ENCODE measurements at regions not wholly inside any gene's neighbourhood (a gene's known extent, or its start where the extent isn't known, plus 50 kb on each side); places are given as distances from the start of the nearest gene placed in this dataset.

- Histone ChIP-seq H3K27me3 (ENCODE audit: control insufficient read depth in 1 of 2, insufficient read depth in 2 of 2, low read length in 2 of 2) (no peaks in the 10 kb centered on the region), H3K4me3 (replicated peaks in 1 of 3; ENCODE audit: insufficient read depth in 1 of 3, low read depth in 2 of 3, low read length in 3 of 3) (no peak overlapping the region), H3K36me3 (replicated peaks in 1 of 2; ENCODE audit: control insufficient read depth in 1 of 2, insufficient read depth in 2 of 2, low read length in 2 of 2) (no peaks in the 10 kb centered on the region), H3K79me2 (ENCODE audit: insufficient read depth, low read length) (no peaks in the 10 kb centered on the region), H3K9ac (ENCODE audit: insufficient read depth, low read depth, low read length) (no peak overlapping the region), H4K20me1 (ENCODE audit: insufficient read depth, low read length) (no peaks in the 10 kb centered on the region), H3K4me1 (ENCODE audit: insufficient read depth, low read length) (no peaks in the 10 kb centered on the region), H3K27ac (ENCODE audit: extremely low read length, insufficient read depth, low read length) (no peak overlapping the region), H3K4me2 (ENCODE audit: low read depth, low read length) (no peak overlapping the region), H3K9me3 (ENCODE audit: low read length) (no peaks in the 10 kb centered on the region), H2AFZ (ENCODE audit: low read length) (no peak overlapping the region)
- ChIA-PET CTCF (ENCODE audit: low intra/inter-chr PET ratio, low total read pairs) (no interaction called here), POLR2A (no interaction called here)
- intact Hi-C loops (cut with micrococcal nuclease; ENCODE audit: unreplicated experiment) (no loop called here), in situ Hi-C loops (cut with HindIII; ENCODE audit: extremely low pct_ligation_motif_present, low pct_unique_long_range_greater_than_20kb) (no loop called here)
- FAIRE-seq (no peak), DNase-seq (ENCODE audit: low spot score) (no peak), ATAC-seq (no peak)
- TF ChIP-seq ZNF567 (CRISPR knock-in tag; IDR thresholded peaks at IDR 0.05; ENCODE audit: borderline replicate concordance) (no peak), GLMP (CRISPR knock-in tag; IDR thresholded peaks at IDR 0.05; ENCODE audit: borderline replicate concordance) (no peak)
- BruUV-seq (replicated peaks): no TSS peak
- WGBS (ENCODE audit: low lambda C conversion rate): 0% methylated on average over 2 of the region's 2 CpGs
These were observed 295.5 kb downstream of the BRINP2 start for GRCh38 chr1:177466286-177466685.

DNA sequence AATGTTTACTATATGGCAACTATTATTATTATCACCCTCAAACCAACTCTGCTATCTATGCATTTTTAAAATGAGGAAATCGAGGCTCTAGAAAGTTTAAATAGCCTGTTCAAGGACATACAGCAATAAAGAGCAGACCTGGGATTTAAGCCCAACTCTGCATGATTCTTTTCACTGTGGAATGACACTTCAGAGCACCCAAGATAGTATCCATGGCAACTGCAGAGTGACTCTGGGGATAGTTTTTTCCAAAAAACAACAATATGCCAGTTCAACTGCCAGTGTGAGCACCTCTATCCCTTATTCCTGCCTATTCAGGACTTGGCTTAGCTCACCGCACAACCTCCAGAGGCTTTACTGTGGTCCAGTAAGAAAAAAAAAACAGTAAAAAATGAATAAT lies 293.9 kb downstream of the BRINP2 start:
- TF ChIP-seq ZNF230 (CRISPR knock-in tag; IDR thresholded peaks at IDR 0.05) (no peak), MTF2 (CRISPR knock-in tag; IDR thresholded peaks at IDR 0.05; ENCODE audit: borderline replicate concordance) (no peak), NFKBIZ (CRISPR knock-in tag; IDR thresholded peaks at IDR 0.05) (no peak), MXD3 (CRISPR knock-in tag; IDR thresholded peaks at IDR 0.05) (no peak), NFIB (CRISPR knock-in tag; IDR thresholded peaks at IDR 0.05; ENCODE audit: borderline replicate concordance) (no peak), ZNF839 (CRISPR knock-in tag; IDR thresholded peaks at IDR 0.05; ENCODE audit: borderline replicate concordance) (no peak), SMAD9 (CRISPR knock-in tag; IDR thresholded peaks at IDR 0.05) (no peak), MLX (CRISPR knock-in tag; IDR thresholded peaks at IDR 0.05) (no peak)
- TF ChIP-seq, protein P1, sequence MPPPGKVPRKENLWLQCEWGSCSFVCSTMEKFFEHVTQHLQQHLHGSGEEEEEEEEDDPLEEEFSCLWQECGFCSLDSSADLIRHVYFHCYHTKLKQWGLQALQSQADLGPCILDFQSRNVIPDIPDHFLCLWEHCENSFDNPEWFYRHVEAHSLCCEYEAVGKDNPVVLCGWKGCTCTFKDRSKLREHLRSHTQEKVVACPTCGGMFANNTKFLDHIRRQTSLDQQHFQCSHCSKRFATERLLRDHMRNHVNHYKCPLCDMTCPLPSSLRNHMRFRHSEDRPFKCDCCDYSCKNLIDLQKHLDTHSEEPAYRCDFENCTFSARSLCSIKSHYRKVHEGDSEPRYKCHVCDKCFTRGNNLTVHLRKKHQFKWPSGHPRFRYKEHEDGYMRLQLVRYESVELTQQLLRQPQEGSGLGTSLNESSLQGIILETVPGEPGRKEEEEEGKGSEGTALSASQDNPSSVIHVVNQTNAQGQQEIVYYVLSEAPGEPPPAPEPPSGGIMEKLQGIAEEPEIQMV (CRISPR knock-in tag; IDR thresholded peaks at IDR 0.05; ENCODE audit: low read depth): no peak
- TF ChIP-seq, protein P2, sequence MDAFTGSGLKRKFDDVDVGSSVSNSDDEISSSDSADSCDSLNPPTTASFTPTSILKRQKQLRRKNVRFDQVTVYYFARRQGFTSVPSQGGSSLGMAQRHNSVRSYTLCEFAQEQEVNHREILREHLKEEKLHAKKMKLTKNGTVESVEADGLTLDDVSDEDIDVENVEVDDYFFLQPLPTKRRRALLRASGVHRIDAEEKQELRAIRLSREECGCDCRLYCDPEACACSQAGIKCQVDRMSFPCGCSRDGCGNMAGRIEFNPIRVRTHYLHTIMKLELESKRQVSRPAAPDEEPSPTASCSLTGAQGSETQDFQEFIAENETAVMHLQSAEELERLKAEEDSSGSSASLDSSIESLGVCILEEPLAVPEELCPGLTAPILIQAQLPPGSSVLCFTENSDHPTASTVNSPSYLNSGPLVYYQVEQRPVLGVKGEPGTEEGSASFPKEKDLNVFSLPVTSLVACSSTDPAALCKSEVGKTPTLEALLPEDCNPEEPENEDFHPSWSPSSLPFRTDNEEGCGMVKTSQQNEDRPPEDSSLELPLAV (CRISPR knock-in tag; conservative IDR thresholded peaks at IDR 0.05; ENCODE audit: low read depth): no peak
- no peak for FAIRE-seq
- no peaks in the 10 kb centered on the region for H3K4me1 ChIP-seq (ENCODE audit: insufficient read depth, low read length)
- intact Hi-C loops (cut with micrococcal nuclease; ENCODE audit: unreplicated experiment) (no loop called here), in situ Hi-C loops (cut with HindIII; ENCODE audit: extremely low pct_ligation_motif_present, low pct_unique_long_range_greater_than_20kb) (no loop called here)
- no peak overlapping the region for H3K27ac ChIP-seq (ENCODE audit: extremely low read length, insufficient read depth, low read length)
- no peak overlapping the region for H3K4me2 ChIP-seq (ENCODE audit: low read depth, low read length)
- POLR2A ChIA-PET: no interaction called here
- BruUV-seq (replicated peaks): no TSS peak
- H2AFZ ChIP-seq (ENCODE audit: low read length): no peak overlapping the region
- WGBS (ENCODE audit: low lambda C conversion rate): 0% methylated on average over 2 of the region's 2 CpGs
- no peaks in the 10 kb centered on the region for H3K79me2 ChIP-seq (ENCODE audit: insufficient read depth, low read length)
- no peaks in the 10 kb centered on the region for H4K20me1 ChIP-seq (ENCODE audit: insufficient read depth, low read length)
- ATAC-seq: no peak
- CTCF ChIA-PET (ENCODE audit: low intra/inter-chr PET ratio, low total read pairs): no interaction called here
- no peaks in the 10 kb centered on the region for H3K9me3 ChIP-seq (ENCODE audit: low read length)
- H3K27me3 ChIP-seq (ENCODE audit: control insufficient read depth in 1 of 2, insufficient read depth in 2 of 2, low read length in 2 of 2): no peaks in the 10 kb centered on the region
- H3K9ac ChIP-seq (ENCODE audit: insufficient read depth, low read depth, low read length): no peak overlapping the region
- DNase-seq (ENCODE audit: low spot score): no peak
- no peaks in the 10 kb centered on the region for H3K36me3 ChIP-seq (replicated peaks in 1 of 2; ENCODE audit: control insufficient read depth in 1 of 2, insufficient read depth in 2 of 2, low read length in 2 of 2)
- H3K4me3 ChIP-seq (replicated peaks in 1 of 3; ENCODE audit: insufficient read depth in 1 of 3, low read depth in 2 of 3, low read length in 3 of 3): no peak overlapping the region

Measured in HepG2 (cell line).